NCI-H1436 treated with DMSO at 0.1 percent for 48 hours (cell line): ENCODE measurements at regions not wholly inside any gene's neighbourhood (a gene's known extent, or its start where the extent isn't known, plus 50 kb on each side); places are given as distances from the start of the nearest gene placed in this dataset.
"Not testable (repeated sequence)": the region's sequence is repeated elsewhere in the genome, so short reads cannot be mapped to it uniquely, and the experiment has no call there.

ENCODE experiments used
- DNase-seq: peaks from one replicate; lab custom pipeline; 2025; lab: John Stamatoyannopoulos, UW

DNA sequence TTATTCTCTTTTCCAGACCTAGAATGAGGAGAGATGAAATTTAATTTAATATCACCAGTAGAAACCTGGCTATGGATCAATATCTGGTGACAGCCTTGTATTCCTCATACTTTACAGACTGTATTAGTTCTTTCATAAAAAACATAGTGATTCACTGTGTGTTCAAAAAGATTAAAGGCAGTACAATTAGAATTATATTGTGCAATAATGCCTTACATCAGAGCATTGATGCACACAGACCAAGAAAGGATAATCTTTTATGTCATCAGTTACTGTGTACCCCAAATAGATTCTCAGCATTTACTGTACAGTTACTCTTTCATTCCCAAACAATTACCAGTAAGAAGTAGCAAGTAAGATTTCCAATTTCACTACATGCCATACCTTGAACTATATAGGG, 260.5 kb upstream of the ANXA10 start:
- no peak for DNase-seq

DNA sequence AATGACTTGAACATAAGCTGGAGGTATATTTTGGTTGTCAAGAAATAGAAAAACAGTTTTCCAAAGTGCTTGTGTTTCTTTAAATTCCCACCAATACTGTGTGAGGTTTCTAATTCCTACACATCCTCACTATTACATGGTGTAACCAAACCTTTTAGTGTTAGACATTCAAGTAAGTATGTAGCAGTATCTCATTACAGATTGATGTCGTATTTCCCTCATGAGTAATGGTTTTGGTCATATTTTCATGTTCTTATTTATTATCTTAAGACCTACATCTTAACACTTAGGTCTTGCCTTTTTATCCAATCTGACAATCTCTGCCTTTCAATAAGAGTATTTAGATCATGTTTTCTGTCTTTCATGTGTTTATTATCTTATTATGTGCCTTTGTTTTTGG, 253.7 kb upstream of the ANXA10 start:
- no peak for DNase-seq

DNA sequence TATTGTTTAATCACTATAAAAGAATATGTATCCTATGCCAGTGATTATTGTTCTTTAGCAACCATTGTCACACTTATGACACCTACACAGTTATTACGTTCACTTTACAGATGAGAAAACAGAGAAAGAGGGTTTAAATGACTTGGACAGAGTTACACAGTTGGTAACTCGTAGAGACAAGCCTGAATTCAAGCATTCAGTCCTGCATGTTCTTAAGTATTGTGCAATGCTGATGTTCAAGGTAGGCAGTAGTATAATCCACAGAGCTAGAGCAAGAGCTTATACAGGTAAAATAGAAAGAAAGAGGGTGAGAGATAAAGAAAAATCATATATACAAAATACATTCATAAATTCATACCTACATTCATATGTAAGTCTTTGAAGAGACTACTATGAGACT, 249.8 kb upstream of the ANXA10 start:
- no peak for DNase-seq

DNA sequence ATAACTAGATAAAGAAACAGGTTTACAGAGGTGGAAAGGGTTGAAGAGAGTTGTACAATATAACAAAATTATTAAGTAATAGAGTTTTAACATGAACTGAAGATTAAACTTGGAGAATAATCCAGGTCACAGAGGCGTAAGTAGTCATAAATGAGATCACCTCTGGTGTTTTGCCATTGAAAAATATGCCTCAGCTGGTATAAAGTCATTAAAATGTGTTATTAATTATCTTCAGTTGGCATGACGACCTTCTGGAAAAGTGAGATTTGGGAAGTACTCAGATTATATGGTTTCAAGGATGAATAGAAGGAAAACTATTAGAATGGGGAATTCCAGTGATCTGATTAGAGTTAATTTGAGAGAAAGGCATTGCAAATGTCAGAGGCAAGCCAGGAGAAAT, 237.5 kb upstream of the ANXA10 start:
- DNase-seq, result no peak

DNA sequence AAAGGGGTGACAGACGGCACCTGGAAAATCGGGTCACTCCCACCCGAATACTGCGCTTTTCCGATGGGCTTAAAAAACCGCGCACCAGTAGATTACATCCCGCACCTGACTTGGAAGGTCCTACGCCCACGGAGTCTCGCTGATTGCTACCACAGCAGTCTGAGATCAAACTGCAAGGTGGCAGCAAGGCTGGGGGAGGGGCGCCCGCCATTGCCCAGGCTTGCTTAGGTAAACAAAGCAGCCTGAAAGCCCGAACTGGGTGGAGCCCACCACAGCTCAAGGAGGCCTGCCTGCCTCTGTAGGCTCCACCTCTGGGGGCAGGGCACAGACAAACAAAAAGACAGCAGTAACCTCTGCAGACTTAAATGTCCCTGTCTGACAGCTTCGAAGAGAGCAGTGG, 234.2 kb upstream of the ANXA10 start:
- DNase-seq, result peak; percentile 31

DNA sequence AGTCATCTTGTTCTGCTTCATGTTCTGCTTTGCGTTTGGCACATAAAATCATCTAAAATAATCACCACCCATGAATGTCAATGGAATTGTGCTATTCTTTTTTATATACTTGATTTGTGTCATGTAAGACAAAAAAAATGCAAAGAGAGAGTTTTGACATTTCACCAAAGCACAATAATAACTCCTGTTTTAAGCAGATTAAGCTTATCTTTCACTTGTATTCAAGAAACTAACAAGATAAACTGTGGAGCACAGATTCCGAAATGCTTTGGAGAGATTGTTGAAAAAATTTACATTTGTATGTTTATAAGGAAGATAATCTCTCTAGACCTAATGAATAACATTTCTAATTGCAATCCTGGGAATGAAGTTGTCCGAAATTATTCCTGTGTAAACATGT, 225.1 kb upstream of the ANXA10 start:
- DNase-seq, result no peak

DNA sequence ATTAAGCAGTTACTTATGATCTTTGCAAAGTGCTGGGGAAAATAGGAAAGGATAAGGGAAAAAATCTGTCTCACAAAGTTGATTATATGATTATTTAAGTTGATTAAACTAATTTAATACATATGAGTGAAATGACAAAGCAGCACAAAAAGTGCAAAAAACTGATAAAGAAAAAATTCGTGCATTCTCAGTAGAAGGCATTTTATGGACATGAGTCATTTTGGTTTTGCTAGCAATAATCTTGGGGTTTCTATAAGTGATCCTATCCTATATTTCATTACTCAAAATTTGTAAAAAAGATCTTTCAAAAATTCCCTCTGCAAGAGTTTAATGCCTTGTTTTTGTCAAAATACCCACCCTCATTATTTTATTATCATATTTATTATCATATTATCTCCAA, 224.2 kb upstream of the ANXA10 start:
- no peak for DNase-seq

DNA sequence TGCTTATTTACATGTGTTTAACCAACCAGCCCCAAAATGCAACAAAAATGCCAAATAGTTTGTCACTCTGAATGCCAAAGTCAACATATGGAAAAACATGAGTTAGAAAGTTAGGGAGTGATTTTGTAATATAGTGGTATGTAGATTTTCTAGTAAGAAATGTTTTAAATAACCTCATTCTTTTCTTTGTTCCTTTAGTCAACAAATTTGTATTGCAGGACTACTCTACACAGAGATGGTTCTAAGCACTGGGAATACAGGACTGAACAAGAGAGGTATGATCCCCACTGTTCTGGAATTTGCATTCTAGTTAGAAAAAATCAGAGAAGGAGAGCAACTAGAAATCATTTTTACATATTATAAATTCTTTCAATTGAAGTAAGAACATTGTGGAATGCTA, 218.8 kb upstream of the ANXA10 start:
- no peak for DNase-seq

DNA sequence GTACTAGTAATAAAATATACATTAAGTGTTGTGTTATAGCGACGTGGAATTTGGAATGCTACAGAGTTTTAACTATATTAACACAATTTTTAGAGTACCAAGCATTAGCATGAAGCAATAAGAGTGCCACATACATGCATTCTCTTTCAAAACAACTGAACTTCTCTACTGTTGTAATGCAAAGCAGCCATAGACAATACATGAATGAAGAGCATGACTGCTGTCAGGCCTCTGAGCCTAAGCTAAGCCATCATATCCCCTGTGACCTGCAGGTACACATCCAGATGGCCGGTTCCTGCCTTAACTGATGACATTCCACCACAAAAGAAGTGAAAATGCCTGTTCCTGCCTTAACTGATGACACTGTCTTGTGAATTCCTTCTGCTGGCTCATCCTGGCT, 216.2 kb upstream of the ANXA10 start:
- DNase-seq, result not testable (repeated sequence)

DNA sequence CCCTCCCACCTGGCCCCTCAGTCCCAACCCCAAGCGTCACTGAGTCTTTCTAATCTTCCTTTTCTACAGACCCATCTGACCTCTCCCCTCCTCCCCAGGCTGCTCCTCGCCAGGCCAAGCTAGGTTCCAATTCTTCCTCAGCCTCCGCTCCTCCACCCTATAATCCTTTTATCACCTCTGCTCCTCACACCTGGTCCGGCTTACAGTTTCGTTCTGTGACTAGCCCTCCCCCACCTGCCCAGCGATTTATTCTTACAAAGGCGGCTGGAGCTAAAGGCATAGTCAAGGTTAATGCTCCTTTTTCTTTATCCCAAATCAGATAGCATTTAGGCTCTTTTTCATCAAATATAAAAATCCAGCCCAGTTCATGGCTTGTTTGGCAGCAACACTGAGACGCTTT, 214.5 kb upstream of the ANXA10 start:
- DNase-seq, result not testable (repeated sequence)

DNA sequence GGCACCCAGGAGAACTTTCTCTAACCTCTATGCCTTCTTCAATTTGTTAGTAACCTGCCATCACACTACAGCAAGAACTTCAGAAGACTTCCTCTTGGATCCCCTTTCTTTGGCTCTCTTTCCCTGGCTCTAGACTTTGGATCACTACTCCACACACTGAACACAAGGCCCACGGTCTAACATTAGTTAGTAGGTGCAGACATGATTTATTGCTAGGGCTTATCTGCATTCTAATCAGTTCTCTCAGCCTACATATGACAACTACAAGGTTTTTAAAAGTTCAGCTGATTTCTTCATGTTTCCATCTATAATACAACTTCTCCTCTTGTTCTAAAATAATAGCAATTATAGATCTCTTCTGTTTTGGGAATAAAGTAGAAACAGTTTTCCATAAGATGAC, 209.1 kb upstream of the ANXA10 start:
- no peak for DNase-seq

DNA sequence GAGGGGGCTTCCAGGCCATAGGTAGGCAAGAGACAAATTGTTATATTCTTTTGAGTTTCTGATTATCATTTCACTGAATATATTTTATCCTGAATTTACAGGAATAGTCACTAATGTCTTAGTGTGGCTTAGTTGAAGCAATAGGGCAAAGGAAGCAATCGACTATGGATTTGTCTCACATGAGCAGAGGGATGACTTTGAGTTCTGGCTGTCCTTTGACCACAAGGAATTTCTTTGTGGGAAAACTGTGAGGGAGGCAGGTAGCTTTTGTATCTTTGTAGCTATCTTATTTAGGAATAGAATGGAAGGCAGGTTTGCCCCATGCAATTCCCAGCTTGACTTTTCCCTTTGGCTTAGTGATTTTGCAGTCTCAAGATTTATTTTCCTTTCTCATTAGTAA, 207.3 kb upstream of the ANXA10 start:
- DNase-seq, result no peak

DNA sequence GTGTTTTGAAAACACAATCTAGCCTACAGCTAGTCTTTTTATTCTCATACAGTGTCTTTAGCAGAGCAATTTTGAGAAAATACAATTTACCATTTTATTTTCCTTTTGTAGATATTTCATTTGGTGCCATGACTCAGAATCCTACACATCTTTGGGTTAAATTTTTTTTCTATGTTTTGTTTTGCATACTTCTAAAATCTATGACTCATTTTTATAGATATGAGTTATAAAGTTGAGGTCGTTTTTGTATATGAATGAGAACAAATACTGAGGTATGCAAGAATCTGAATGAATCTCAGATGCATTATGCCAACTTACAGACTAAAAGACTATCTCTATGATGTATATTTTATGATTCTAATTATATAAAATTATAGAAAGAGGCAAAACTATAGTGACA, 206.5 kb upstream of the ANXA10 start:
- no peak for DNase-seq

DNA sequence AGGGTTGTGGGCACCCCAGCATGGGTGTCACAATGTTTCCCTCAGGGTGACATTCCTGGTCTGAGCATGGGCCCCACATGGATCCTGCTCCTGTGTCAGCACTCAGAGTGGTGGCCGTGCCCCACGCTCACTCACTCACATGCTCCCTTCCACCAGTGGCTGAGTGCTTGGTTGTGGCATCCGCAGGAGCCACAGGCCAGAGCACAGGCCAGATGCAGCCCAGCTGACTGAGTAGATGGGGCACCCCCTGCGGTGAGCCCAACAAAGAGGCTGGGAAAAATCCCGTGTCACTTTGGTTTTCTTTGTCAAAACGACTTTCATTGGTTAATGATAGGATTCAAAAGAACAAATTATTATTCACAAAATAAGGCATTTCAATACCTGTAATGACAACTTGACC, 204.6 kb upstream of the ANXA10 start:
- DNase-seq, result no peak

DNA sequence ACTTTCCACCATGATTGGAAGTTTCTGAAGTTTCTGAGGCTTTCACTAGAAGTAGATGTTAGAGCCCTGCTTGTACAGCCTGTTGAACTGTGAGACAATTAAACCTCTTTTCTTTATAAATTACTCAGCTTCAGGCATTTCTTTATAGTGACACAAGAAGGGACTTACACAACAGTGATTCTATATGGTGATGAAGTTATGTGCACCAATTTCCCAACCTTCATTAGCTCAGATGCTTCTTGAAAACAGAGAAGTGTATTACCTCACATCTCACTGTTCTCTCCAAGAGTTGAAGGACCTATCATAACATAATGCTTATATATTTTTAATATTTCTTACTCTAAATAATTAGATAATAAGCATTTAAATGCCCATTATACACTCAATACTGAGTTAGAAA, 202.1 kb upstream of the ANXA10 start:
- no peak for DNase-seq

DNA sequence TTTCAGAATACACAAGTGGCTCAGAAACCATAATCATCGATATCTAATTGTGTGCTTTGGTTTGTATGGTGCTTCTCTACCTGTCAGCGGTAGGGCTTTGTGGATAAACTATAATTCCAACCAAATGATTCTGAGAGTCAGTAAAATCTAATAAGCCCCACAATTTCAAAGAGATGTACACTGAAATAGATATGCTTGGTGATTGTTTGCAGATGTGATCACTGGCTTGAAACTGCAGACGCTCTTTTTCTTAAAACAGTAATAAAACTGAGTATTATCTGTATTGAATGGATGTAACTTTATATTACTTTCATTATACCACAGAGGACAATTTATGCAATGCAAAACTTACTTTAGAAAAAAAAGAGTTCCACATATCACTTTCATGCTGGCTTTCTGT, 198.8 kb upstream of the ANXA10 start:
- no peak for DNase-seq

DNA sequence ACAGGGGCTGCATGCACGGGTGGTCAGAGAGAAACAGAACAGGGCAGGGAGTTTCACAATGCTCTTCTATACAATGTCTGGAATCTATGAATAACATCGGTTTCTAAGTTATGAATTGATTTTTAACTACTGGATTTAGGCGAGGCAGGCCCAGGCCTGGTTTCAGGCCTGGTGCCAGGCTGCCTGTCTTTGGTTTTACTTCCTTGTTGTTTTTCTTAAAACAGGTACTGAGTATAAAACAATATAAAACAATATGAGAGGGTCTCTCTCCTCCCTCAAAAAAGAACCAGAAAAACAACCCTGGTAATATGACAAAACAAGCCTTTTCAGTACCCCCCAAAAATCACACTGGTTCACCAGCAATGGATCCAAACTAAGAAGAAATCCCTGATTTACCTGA, 196.1 kb upstream of the ANXA10 start:
- DNase-seq, result not testable (repeated sequence)

DNA sequence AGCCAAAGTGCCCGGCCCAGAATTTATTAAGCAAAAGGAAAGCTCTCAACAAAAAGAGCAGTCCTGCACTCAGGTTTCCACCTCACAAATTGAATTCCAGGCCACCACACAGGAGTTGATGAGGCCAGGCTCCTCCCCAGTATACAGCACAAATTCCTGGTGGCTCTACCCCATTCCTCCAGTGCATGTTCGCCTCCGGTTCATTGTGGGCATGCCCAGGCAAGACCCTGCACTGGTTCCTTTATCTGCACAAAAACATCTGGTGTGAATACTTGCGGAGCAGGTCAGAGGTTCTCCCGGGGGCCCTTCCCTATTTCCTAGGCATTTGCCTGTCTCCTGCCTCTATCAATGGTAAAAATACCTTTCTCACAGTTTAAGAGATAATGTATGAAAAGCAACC, 195.2 kb upstream of the ANXA10 start:
- no peak for DNase-seq

DNA sequence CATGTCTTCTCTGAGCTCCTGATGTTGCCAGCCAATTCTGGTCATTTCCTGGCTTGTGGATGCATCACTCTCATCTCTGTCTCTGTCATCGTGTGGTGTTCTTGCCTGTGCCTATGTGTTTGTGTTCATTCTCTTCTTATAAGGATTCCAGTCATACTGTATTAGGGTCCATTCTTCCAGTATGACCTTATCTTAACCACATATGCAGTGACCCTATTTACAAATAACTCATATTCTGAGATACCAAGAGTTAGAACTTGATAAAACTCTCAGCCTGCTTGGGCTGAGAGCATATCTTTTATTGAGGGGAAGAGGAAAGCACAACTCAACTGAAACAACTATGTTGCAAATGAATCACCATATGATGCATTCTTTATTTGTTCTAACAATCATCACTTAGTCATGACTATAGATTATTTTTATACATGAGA, 189.0 kb upstream of the ANXA10 start:
- no peak for DNase-seq

DNA sequence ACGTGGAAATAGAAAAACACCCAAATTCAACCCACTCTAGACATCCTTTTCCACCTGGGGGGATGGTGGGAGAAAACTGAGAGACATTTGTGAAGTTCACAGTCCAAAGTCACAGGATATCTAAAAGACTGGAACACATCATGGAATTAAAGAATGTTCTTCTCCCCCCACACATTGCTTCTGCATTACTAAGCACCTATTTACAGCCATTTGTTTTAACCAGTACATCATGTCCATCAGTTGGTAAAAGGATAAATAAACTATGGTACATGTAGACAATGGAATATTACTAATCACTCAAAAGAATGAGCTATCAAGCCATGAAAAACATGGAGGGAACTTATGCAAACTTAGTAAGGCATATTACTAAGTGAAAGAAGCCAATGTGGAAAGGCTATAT, 185.5 kb upstream of the ANXA10 start:
- no peak for DNase-seq

DNA sequence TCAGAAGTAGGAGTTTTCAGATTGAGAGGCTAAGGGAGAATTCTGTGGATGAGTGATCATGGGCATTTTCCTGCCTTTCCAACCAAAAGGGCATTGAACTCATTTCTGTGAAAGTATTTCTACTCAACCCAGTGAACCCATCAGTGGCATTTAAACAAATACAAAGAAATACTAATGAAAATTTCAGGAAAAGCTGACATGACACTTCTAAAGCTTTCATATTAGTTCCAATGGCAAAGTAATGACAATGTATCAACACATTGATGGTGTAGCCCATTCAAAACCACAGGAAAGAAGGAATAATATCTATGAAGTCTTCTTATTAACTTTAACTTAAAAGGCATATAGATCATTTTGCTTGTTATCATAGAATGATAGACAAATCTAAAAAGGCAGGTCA, 183.5 kb upstream of the ANXA10 start:
- no peak for DNase-seq

DNA sequence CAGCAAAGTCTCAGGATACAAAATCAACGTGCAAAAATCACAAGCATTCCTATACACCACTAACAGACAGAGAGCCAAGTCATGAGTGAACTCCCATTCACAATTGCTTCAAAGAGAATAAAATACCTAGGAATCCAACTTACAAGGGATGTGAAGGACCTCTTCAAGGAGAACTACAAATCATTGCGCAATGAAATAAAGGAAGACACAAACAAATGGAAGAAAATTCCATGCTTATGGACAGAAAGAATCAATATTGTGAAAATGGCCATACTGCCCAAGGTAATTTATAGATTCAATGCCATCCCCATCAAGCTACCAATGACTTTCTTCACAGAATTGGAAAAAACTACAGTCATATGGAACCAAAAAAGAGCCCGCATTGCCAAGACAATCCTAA, 179.8 kb upstream of the ANXA10 start:
- not testable (repeated sequence) for DNase-seq

DNA sequence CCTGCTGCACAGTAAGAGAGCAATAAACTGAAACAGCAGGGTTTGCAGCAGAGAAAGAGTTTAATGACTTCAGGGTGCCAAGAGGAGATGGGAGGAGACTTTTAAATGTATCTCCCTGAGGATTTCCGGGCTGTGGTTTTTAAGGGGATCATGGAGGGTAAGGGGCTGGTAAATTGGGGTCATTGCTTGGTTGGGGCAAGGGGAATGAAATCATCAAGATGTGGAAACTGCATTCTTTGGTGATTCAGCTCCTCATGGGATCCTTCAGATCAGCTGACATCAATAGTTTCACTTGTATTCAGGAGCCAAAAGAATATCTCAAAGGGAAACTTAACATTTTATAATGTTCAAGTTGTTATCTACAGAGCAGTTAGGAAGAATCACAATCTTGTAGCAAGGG, 174.3 kb upstream of the ANXA10 start:
- DNase-seq, result no peak

DNA sequence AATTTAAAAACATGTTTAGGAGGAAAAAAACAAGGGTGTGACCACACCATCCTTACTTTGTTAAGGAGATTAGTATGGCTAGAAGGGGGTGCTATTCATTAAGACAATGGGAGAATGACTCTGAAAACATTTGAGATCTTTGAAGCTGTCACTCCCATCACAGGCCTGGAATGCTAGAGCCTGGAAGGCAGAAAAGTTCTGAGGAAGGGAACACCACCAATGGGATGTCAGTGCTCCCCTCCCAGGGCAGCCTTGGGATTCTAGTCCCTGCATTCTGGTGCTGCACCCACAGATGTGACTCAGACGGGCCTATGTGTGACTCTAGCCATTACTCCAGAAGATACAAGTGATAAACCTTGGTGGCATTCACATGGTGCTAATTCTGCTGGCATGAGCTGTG, 162.2 kb upstream of the ANXA10 start:
- DNase-seq, result no peak

DNA sequence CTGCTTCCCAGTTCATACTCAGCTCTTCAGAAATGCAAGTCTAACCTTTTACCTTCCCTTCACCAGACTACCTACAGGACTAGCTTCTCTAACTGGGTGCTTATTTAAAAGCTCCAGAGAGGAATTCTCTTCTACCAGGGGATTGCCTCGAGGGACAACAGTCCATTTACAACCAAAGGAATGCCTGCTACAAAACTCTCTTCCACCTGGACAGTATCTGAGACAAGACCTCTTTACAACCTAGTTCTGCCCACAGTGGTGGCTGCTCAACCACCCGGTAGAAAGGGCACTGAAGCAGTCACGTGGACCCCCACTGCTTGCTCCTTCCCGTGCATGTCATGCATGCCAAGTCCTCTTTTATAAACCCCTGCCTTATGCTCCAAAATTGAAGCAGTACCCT, 158.1 kb upstream of the ANXA10 start:
- DNase-seq, result no peak
